GM12878 (cell line): ENCODE measurements at regions not wholly inside any gene's neighbourhood (a gene's known extent, or its start where the extent isn't known, plus 50 kb on each side); places are given as distances from the start of the nearest gene placed in this dataset.

Source experiments
- ATAC-seq: fragments of 200-7000 bp; cut with Tn5 transposase; 3 replicates; pipeline ENCODE4 v1.9.1; 2020; ENCODE audit warnings: mild to moderate bottlenecking, moderate library complexity
- BruUV-seq: library from RNA; stranded (reverse); fragments of 400-500 nt; replicated peaks from 2 replicates; lab custom pipeline; 2021; lab: Mats Ljungman, UMichigan
- CTCF ChIA-PET: fragments of 300-600 bp; sonication (Branson Sonifier 250); formaldehyde crosslinking; extraction: SDS; loops from one replicate; lab custom pipeline; 2021; ENCODE audit warnings: inconsistent platforms; lab: Yijun Ruan, JAX
- POLR2A ChIA-PET: fragments of 350-600 bp; formaldehyde crosslinking; extraction: SDS; loops from one replicate; lab custom pipeline; 2021; ENCODE audit warnings: inconsistent platforms; lab: Charles Lee
- RAD21 ChIA-PET: fragments of 300-600 bp; sonication (Branson Sonifier 250); formaldehyde crosslinking; loops from one replicate; lab custom pipeline; 2023; ENCODE audit warnings: antibody characterized with exemption; ENCODE audit not compliant: unreplicated experiment; lab: Charles Lee
- SMC1A ChIA-PET: fragments of 300-600 bp; sonication (Branson Sonifier 250); formaldehyde crosslinking; loops from one replicate; lab custom pipeline; 2023; ENCODE audit not compliant: unreplicated experiment, uncharacterized antibody; lab: Charles Lee
- DNase-seq: peaks from one replicate; pipeline ENCODE4 v3.0.0-alpha.2; 2011; ENCODE audit warnings: low read depth, low spot score
- FAIRE-seq: peaks from 3 replicates; lab custom pipeline; 2011; peaks lifted over from hg19 to GRCh38; lab: Jason Lieb, UNC
- H2AFZ ChIP-seq: 2 replicates; pipeline ENCODE4 v1.6.0; 2011; ENCODE audit warnings: low read depth, low read length, control low read depth; ENCODE audit not compliant: control insufficient read depth
- H3K27ac ChIP-seq: 2 replicates; pipeline ENCODE4 v1.5.1; 2011; ENCODE audit warnings: control low read depth; ENCODE audit not compliant: control insufficient read depth, insufficient read depth
- H3K27me3 ChIP-seq, 2 experiments: replicated peaks in 1 of 2; 2 replicates each; pipeline versions ENCODE4 v1.6.0 to v1.6.1; 2011; ENCODE audit warnings: low read length in 1 of 2; ENCODE audit not compliant: control insufficient read depth in 2 of 2, insufficient read depth in 2 of 2
- H3K36me3 ChIP-seq, 2 experiments: 2 replicates each; pipeline ENCODE4 v1.5.1; 2011; ENCODE audit warnings: low read length in 1 of 2; ENCODE audit not compliant: control insufficient read depth in 2 of 2, insufficient read depth in 2 of 2
- H3K4me1 ChIP-seq: 2 replicates; pipeline ENCODE4 v1.6.1; 2011; ENCODE audit warnings: mild to moderate bottlenecking, low read length, moderate library complexity, mixed read lengths; ENCODE audit not compliant: control insufficient read depth, insufficient read depth
- H3K4me2 ChIP-seq: 2 replicates; pipeline ENCODE4 v1.6.0; 2011; ENCODE audit warnings: control low read depth; ENCODE audit not compliant: control insufficient read depth, insufficient read depth
- H3K4me3 ChIP-seq: fragments of 200-600 bp; sonication (generic); 2 replicates; pipeline ENCODE4 v1.5.1; 2016
- H3K79me2 ChIP-seq: 2 replicates; pipeline ENCODE4 v1.6.0; 2011; ENCODE audit warnings: low read length; ENCODE audit not compliant: control insufficient read depth, insufficient read depth
- H3K9ac ChIP-seq: 2 replicates; pipeline ENCODE4 v1.8.0; 2011; ENCODE audit warnings: low read length, control low read depth, mixed read lengths; ENCODE audit not compliant: control insufficient read depth, insufficient read depth
- H3K9me3 ChIP-seq: replicated peaks from 3 replicates; pipeline ENCODE4 v1.5.1; 2011; ENCODE audit warnings: mild to moderate bottlenecking, low read length; ENCODE audit not compliant: control insufficient read depth, insufficient read depth
- H4K20me1 ChIP-seq: 2 replicates; pipeline ENCODE4 v1.6.0; 2011; ENCODE audit not compliant: control insufficient read depth, insufficient read depth
- ATF3 ChIP-seq: IDR thresholded peaks from 2 replicates; pipeline ENCODE4 v1.6.1; 2011; ENCODE audit warnings: low read depth, mild to moderate bottlenecking, low read length, moderate library complexity, borderline replicate concordance; ENCODE audit errors: extremely low read depth
- BCLAF1 ChIP-seq: fragments of 450-650 bp; IDR thresholded peaks from 2 replicates; pipeline ENCODE4 v1.6.1; 2017; ENCODE audit warnings: antibody characterized with exemption, mild to moderate bottlenecking, moderate library complexity
- CHD4 ChIP-seq: fragments of 200-600 bp; sonication (generic); IDR thresholded peaks from 2 replicates; pipeline ENCODE4 v1.6.1; 2016; ENCODE audit warnings: mild to moderate bottlenecking
- CREM ChIP-seq: IDR thresholded peaks from 2 replicates; pipeline ENCODE4 v1.6.1; 2014; ENCODE audit warnings: antibody characterized with exemption, low read depth
- HDAC2 ChIP-seq: fragments of 200-600 bp; sonication (generic); IDR thresholded peaks from 2 replicates; pipeline ENCODE4 v1.6.1; 2017
- JUND ChIP-seq: IDR thresholded peaks from 2 replicates; pipeline ENCODE4 v1.6.1; 2012; ENCODE audit warnings: low read depth, mild to moderate bottlenecking, low read length, improper control_type of control experiment, moderate library complexity
- KDM1A ChIP-seq: fragments of 200-600 bp; sonication (generic); IDR thresholded peaks from 2 replicates; pipeline ENCODE4 v1.6.1; 2016; ENCODE audit warnings: borderline replicate concordance
- LARP7 ChIP-seq: fragments of 450-650 bp; IDR thresholded peaks from 2 replicates; pipeline ENCODE4 v1.6.1; 2017; ENCODE audit warnings: mild to moderate bottlenecking
- MEF2B ChIP-seq: fragments of 450-650 bp; IDR thresholded peaks from 2 replicates; pipeline ENCODE4 v1.6.1; 2018; ENCODE audit warnings: mild to moderate bottlenecking, moderate library complexity; ENCODE audit not compliant: partially characterized antibody, poor library complexity, severe bottlenecking
- SIN3A ChIP-seq: IDR thresholded peaks from 2 replicates; pipeline ENCODE4 v1.6.1; 2012; ENCODE audit warnings: low read depth, low read length, improper control_type of control experiment
- WRNIP1 ChIP-seq: IDR thresholded peaks from 2 replicates; pipeline ENCODE4 v1.6.1; 2011; ENCODE audit warnings: low read depth, low read length, improper control_type of control experiment, borderline replicate concordance
- ZNF274 ChIP-seq: IDR thresholded peaks from one replicate; pipeline ENCODE4 v1.8.0; 2011; ENCODE audit not compliant: insufficient read length, insufficient read depth
- ZSCAN29 ChIP-seq: fragments of 450-650 bp; IDR thresholded peaks from 2 replicates; pipeline ENCODE4 v1.6.1; 2017; ENCODE audit warnings: mild to moderate bottlenecking, moderate library complexity
- WGBS: methylation state at CpG from one replicate; pipeline ENCODE4 v1.1.6; 2016; ENCODE audit warnings: low lambda C conversion rate; ENCODE audit not compliant: insufficient replicate concordance, insufficient coverage; ENCODE audit errors: missing lambda C conversion rate; 5-methylcytosine and 5-hydroxymethylcytosine counted together
- in situ Hi-C: fragments of 300-500 bp; cut with MboI; formaldehyde crosslinking; loops from 9 replicates; pipeline ENCODE4 v1.14.3; 2018; ENCODE audit warnings: mixed read lengths
- intact Hi-C: fragments of 100-400 bp; cut with micrococcal nuclease; formaldehyde crosslinking; loops from one replicate; pipeline ENCODE4 v1.14.2; 2022; ENCODE audit not compliant: unreplicated experiment
- TF ChIP-seq, protein P1 (sequence below): fragments of 450-650 bp; IDR thresholded peaks from 2 replicates; pipeline ENCODE4 v1.6.1; 2016; ENCODE audit warnings: mild to moderate bottlenecking
- TF ChIP-seq, protein P2 (sequence below): fragments of 450-650 bp; formaldehyde crosslinking; IDR thresholded peaks from 2 replicates; pipeline ENCODE4 v1.4.0; 2020; ENCODE audit warnings: mild to moderate bottlenecking, moderate library complexity

DNA sequence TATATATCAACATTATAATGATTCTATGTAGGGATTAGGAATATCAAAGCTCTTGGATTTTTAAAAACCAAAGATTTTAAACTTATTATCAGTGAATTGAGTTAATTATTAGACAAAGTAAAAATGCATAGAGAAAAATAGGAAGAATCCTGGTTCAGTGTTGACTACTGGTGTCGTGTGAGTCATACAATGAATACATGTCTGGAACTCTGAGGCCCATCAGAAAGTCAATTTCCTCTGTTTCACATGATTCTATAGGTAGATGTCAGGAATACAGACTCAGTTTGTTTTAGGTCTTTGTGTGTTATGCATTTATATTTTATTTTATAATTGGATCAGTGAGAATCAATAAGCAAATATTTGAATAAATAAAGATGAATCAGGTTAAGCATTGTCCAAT, 84.5 kb upstream of the RTL1 start:
- no peaks in the 10 kb centered on the region for H3K27me3 ChIP-seq
- H3K9ac ChIP-seq, result no peak overlapping the region
- peak; percentile 39; the same call in 2 of the 3 replicates for ATAC-seq
- H2AFZ ChIP-seq, result no peak overlapping the region
- no peak overlapping the region for H3K4me3 ChIP-seq
- no peak for DNase-seq
- H3K4me1 ChIP-seq, result no peaks in the 10 kb centered on the region
- intact Hi-C loops, result no loop called here
- ChIA-PET POLR2A (no interaction called here), SMC1A (no interaction called here), RAD21 (no interaction called here), CTCF (no interaction called here)
- no peak for FAIRE-seq
- in situ Hi-C loops, result no loop called here
- 0% methylated on average over 1 of the region's 1 CpG for WGBS
- H3K79me2 ChIP-seq, result no peaks in the 10 kb centered on the region
- BruUV-seq, result no TSS peak
- no peaks in the 10 kb centered on the region for H3K36me3 ChIP-seq
- H3K9me3 ChIP-seq, result no peaks in the 10 kb centered on the region
- H3K27ac ChIP-seq, result no peak overlapping the region
- TF ChIP-seq JUND, result no peak
- TF ChIP-seq WRNIP1, result no peak
- TF ChIP-seq BCLAF1, result no peak
- no peak for TF ChIP-seq ATF3
- TF ChIP-seq ZSCAN29, result no peak
- TF ChIP-seq MEF2B, result no peak
- no peak for TF ChIP-seq CREM
- no peak for TF ChIP-seq ZNF274
- TF ChIP-seq, protein P1, sequence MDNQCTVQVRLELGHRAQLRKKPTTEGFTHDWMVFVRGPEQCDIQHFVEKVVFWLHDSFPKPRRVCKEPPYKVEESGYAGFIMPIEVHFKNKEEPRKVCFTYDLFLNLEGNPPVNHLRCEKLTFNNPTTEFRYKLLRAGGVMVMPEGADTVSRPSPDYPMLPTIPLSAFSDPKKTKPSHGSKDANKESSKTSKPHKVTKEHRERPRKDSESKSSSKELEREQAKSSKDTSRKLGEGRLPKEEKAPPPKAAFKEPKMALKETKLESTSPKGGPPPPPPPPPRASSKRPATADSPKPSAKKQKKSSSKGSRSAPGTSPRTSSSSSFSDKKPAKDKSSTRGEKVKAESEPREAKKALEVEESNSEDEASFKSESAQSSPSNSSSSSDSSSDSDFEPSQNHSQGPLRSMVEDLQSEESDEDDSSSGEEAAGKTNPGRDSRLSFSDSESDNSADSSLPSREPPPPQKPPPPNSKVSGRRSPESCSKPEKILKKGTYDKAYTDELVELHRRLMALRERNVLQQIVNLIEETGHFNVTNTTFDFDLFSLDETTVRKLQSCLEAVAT, result no peak
- TF ChIP-seq CHD4, result no peak
- TF ChIP-seq LARP7, result no peak
- no peak for TF ChIP-seq KDM1A
- TF ChIP-seq, protein P2, sequence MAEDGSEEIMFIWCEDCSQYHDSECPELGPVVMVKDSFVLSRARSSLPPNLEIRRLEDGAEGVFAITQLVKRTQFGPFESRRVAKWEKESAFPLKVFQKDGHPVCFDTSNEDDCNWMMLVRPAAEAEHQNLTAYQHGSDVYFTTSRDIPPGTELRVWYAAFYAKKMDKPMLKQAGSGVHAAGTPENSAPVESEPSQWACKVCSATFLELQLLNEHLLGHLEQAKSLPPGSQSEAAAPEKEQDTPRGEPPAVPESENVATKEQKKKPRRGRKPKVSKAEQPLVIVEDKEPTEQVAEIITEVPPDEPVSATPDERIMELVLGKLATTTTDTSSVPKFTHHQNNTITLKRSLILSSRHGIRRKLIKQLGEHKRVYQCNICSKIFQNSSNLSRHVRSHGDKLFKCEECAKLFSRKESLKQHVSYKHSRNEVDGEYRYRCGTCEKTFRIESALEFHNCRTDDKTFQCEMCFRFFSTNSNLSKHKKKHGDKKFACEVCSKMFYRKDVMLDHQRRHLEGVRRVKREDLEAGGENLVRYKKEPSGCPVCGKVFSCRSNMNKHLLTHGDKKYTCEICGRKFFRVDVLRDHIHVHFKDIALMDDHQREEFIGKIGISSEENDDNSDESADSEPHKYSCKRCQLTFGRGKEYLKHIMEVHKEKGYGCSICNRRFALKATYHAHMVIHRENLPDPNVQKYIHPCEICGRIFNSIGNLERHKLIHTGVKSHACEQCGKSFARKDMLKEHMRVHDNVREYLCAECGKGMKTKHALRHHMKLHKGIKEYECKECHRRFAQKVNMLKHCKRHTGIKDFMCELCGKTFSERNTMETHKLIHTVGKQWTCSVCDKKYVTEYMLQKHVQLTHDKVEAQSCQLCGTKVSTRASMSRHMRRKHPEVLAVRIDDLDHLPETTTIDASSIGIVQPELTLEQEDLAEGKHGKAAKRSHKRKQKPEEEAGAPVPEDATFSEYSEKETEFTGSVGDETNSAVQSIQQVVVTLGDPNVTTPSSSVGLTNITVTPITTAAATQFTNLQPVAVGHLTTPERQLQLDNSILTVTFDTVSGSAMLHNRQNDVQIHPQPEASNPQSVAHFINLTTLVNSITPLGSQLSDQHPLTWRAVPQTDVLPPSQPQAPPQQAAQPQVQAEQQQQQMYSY (CRISPR knock-in tag), result no peak
- TF ChIP-seq SIN3A, result no peak
- no peak for TF ChIP-seq HDAC2
- no peaks in the 10 kb centered on the region for H4K20me1 ChIP-seq
- no peak overlapping the region for H3K4me2 ChIP-seq
